SK-N-MC (cell line): ENCODE measurements at regions not wholly inside any gene's neighbourhood (a gene's known extent, or its start where the extent isn't known, plus 50 kb on each side); places are given as distances from the start of the nearest gene placed in this dataset.

ENCODE experiments used
- DNase-seq: peaks from one replicate; pipeline ENCODE4 v3.0.0-alpha.2; 2011; ENCODE audit warnings: low read depth, low spot score
- H3K27ac ChIP-seq: fragments of 200-600 bp; sonication (generic); 2 replicates; pipeline ENCODE4 v1.5.1; 2016; ENCODE audit warnings: mixed run types
- H3K36me3 ChIP-seq: fragments of 200-600 bp; sonication (generic); 2 replicates; pipeline ENCODE4 v1.6.1; 2017; ENCODE audit warnings: antibody characterized with exemption, low read length, mixed read lengths; ENCODE audit not compliant: insufficient read depth
- H3K4me3 ChIP-seq: fragments of 200-600 bp; sonication (generic); 2 replicates; pipeline ENCODE4 v1.5.1; 2016
- H3K9ac ChIP-seq: fragments of 200-600 bp; sonication (generic); 2 replicates; pipeline ENCODE4 v1.8.0; 2017; ENCODE audit warnings: mixed run types, mixed read lengths; ENCODE audit not compliant: insufficient read length
- H3K9me3 ChIP-seq: fragments of 200-600 bp; sonication (generic); 2 replicates; pipeline ENCODE4 v1.6.1; 2017; ENCODE audit warnings: low read depth, mild to moderate bottlenecking, antibody characterized with exemption, low read length, moderate library complexity, mixed read lengths
- EZH2 ChIP-seq: fragments of 200-600 bp; sonication (generic); IDR thresholded peaks from one replicate; pipeline ENCODE4 v1.6.1; 2017; ENCODE audit warnings: antibody characterized with exemption
- FOXP2 ChIP-seq: optimal IDR thresholded peaks from 2 replicates; pipeline ENCODE3; 2011; ENCODE audit warnings: mild to moderate bottlenecking, moderate library complexity; ENCODE audit not compliant: insufficient read depth; ENCODE audit errors: extremely low read length, control extremely low read depth
- POLR2AphosphoS5 ChIP-seq: IDR thresholded peaks from 2 replicates; pipeline ENCODE4 v1.6.1; 2012; ENCODE audit warnings: mild to moderate bottlenecking, low read depth, low read length, borderline replicate concordance

DNA sequence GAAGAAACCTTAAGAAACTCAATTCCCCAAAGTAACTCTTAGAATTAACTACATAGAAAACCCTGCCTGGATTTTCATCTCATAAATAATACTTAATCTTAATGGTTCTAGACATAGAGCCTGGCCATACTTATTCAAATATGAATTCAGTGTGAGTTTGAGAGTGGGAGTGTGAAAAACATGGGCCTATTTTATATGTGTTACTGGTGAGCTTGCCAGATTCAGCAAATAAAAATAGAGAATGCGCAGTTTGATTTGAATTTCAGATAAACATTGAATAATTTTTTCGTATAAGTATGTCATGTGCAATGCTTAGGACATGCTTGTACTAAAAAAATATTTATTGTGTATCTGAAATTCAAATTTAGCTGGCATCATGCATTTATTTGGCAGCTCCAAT, 473.9 kb upstream of the FZD8 start:
- Histone ChIP-seq H3K9me3 (no peaks in the 10 kb centered on the region), H3K9ac (no peak overlapping the region), H3K4me3 (0 out of 2 replicates have a peak overlapping the region, but pooled peaks have one; percentile 22), H3K27ac (0 out of 2 replicates have a peak overlapping the region, but pooled peaks have one; percentile 60), H3K36me3 (no peaks in the 10 kb centered on the region)
- no peak for TF ChIP-seq EZH2
- no peak for TF ChIP-seq FOXP2
- TF ChIP-seq POLR2AphosphoS5: no peak
- DNase-seq: no peak

DNA sequence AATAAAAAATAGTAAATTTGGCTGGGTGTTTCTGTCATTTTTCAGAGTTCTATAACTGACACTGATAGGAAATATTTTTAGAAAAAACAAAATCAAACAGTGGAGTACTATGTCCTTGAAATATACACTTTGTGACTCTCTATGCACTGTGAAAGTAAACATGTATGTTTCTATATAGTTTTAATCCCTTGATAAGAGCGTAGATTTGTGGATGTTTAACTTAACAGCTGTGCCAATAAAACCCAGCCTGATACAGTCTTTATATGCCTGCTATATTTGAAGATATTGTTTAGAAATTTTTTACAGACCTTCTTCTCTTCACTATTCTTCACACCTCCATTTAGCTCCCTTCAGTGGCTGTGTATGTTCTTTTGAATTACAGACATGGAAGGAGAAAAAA, 473.3 kb upstream of the FZD8 start:
- H3K4me3 ChIP-seq: no peak overlapping the region
- TF ChIP-seq FOXP2: no peak
- TF ChIP-seq EZH2: no peak
- no peak for TF ChIP-seq POLR2AphosphoS5
- no peaks in the 10 kb centered on the region for H3K9me3 ChIP-seq
- no peaks in the 10 kb centered on the region for H3K36me3 ChIP-seq
- no peak overlapping the region for H3K27ac ChIP-seq
- H3K9ac ChIP-seq: no peak overlapping the region
- DNase-seq: no peak

DNA sequence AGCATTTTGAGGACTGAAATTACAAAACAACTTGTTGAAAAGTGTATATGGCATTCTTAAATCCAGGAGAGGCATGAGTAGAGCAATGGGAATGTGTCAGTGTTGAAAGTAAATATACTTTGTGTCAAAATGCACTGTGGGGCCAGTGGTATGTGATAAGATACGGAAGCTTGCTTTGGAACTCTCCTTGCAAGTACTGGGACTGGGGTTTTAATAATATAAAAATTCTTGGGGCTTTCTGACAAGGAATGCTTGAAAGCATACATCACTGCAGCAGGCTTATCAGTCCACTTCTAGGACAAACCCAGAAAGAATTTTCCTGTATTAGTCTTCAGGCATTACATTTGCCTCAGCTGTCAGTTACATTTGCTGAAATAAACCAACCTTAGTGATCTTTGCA, 472.8 kb upstream of the FZD8 start:
- TF ChIP-seq EZH2 (no peak), POLR2AphosphoS5 (no peak), FOXP2 (no peak)
- Histone ChIP-seq H3K9ac (no peak overlapping the region), H3K36me3 (no peaks in the 10 kb centered on the region), H3K27ac (no peak overlapping the region), H3K4me3 (no peak overlapping the region), H3K9me3 (no peaks in the 10 kb centered on the region)
- no peak for DNase-seq

DNA sequence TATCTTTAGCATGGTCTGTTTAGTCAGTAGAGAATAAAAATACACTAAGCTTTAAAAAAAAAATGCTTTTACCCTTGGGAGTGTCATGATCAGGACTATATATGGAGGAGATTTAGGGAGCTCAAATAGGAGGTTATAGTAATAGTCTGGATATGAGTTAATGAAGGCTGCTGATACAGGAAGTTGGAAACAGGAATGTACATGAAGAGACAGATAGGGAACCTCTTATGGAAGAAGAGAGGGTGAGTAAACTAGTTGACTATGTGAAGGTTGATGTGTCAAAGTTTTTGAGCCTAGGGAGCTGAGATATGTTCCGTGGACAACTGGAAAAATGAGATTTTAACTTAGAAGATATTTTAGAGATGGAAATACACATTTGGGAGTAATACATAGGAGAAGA, 472.0 kb upstream of the FZD8 start:
- Histone ChIP-seq H3K9me3 (no peaks in the 10 kb centered on the region), H3K9ac (no peak overlapping the region), H3K4me3 (no peak overlapping the region), H3K36me3 (no peaks in the 10 kb centered on the region), H3K27ac (no peak overlapping the region)
- DNase-seq: no peak
- TF ChIP-seq POLR2AphosphoS5 (no peak), FOXP2 (no peak), EZH2 (no peak)

DNA sequence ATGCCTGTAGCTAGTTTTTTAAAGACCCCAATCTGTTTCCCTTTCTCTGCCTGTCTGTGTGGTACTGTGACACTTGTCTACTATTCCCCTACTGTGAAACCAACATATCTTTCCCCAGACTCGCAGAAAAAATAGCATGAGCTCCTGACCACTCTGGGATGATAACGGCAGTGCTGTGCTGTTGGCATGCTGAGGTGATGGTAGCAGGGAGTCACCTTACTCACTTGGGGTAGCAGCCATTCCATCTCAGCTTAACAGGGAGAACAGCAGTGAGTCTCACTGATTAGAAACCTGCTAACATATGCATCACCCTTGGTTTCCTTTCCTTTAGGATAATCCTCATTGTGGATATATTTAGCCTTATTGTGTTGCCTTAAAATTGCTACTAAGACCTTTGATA, 469.6 kb upstream of the FZD8 start:
- no peak overlapping the region for H3K4me3 ChIP-seq
- no peak overlapping the region for H3K9ac ChIP-seq
- H3K27ac ChIP-seq: no peak overlapping the region
- no peaks in the 10 kb centered on the region for H3K9me3 ChIP-seq
- DNase-seq: no peak
- no peaks in the 10 kb centered on the region for H3K36me3 ChIP-seq
- no peak for TF ChIP-seq POLR2AphosphoS5
- TF ChIP-seq EZH2: no peak
- TF ChIP-seq FOXP2: no peak

DNA sequence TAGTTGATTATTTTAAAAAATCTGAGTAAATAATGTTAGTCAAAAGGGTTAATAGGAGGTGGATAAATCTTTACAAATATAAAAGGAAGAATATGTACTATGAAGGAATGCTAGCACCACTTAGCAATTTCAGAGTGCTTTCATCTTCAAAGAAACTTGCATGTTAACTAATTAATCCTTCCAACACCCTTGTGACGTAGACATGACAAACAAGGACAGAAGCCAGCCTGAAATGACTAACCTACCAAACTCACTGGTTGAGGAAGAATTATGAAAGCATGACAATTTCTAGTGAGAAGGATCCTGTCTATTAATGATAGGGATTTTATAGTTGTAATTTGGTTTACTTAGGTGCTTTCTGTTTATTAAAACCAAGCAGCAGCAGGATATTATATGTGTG, 468.0 kb upstream of the FZD8 start:
- Histone ChIP-seq H3K27ac (no peak overlapping the region), H3K36me3 (no peaks in the 10 kb centered on the region), H3K9ac (no peak overlapping the region), H3K4me3 (no peak overlapping the region), H3K9me3 (no peaks in the 10 kb centered on the region)
- TF ChIP-seq FOXP2 (no peak), POLR2AphosphoS5 (no peak), EZH2 (no peak)
- no peak for DNase-seq

DNA sequence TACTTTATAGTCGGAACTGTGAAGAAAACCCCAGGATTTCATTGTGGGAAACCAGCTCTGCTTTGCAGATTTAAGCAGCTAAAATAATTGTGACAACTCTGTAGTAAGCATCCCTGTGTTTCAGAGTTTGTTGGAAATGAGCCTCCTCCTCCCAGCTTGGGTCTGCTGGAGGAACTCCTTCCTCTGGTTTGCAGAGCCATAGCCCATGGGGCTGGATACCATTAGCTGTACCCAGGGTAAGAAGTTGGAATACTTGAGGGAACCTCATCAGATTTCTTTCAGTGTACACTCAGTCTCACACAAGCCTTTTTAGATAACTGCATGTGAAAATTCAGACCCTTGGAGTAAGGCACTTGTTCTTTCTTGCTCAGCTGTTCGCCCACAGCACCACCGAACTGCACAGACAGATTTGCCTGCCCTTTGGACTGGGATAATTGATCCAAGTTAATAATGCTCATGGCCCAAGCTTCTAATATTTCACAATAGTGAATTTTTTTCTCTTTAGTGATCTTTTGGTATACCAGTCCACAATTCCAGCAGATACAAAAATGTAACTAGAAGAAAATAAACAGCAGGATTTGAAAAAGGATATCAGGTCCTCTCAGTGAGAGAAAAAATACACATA, 467.4 kb upstream of the FZD8 start:
- no peak overlapping the region for H3K27ac ChIP-seq
- H3K4me3 ChIP-seq: no peak overlapping the region
- no peaks in the 10 kb centered on the region for H3K9me3 ChIP-seq
- TF ChIP-seq EZH2 (no peak), FOXP2 (no peak), POLR2AphosphoS5 (no peak)
- DNase-seq: no peak
- no peak overlapping the region for H3K9ac ChIP-seq
- H3K36me3 ChIP-seq: no peaks in the 10 kb centered on the region

DNA sequence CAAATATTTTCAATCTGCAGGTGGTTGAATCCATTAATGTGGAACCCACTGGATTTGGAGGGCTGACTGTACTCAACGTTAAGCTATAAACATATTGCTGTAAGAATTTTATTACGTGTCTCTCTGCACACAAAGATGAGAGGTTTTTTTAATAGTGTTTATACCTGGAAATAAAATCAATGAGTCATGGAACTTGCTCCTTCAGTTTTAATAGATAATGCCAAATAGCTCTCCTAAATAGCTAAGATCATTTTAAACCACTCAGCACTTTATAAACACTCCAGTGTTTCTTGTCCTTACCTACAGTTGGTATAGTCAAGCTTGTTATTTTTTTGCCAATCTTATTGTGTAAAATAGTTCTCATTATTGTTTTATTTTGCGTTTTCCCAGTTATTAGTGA, 455.6 kb upstream of the FZD8 start:
- DNase-seq: no peak
- no peak overlapping the region for H3K4me3 ChIP-seq
- H3K9ac ChIP-seq: no peak overlapping the region
- no peaks in the 10 kb centered on the region for H3K36me3 ChIP-seq
- no peak for TF ChIP-seq FOXP2
- no peak for TF ChIP-seq EZH2
- TF ChIP-seq POLR2AphosphoS5: no peak
- H3K27ac ChIP-seq: no peak overlapping the region
- H3K9me3 ChIP-seq: no peaks in the 10 kb centered on the region

DNA sequence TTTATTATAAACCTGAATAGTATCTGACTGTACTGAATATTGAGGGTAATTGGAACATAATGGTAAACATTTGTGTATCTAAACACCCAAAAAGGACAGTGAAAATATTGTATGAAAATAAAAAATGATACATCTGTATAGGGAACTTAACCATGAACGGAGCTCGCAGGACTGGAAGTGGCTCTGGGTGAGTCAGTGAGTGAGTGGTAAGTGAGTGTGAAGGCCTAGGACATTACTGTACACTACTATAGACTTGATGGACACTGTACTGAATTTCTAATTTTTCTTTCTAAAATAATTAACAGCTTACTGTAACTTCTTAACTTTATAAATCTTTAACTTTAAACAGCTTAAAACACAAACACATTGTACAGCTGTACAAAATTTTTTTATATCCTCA, 454.5 kb upstream of the FZD8 start:
- TF ChIP-seq POLR2AphosphoS5: no peak
- TF ChIP-seq FOXP2: no peak
- no peaks in the 10 kb centered on the region for H3K9me3 ChIP-seq
- H3K9ac ChIP-seq: no peak overlapping the region
- no peak overlapping the region for H3K27ac ChIP-seq
- no peaks in the 10 kb centered on the region for H3K36me3 ChIP-seq
- no peak for DNase-seq
- H3K4me3 ChIP-seq: no peak overlapping the region

DNA sequence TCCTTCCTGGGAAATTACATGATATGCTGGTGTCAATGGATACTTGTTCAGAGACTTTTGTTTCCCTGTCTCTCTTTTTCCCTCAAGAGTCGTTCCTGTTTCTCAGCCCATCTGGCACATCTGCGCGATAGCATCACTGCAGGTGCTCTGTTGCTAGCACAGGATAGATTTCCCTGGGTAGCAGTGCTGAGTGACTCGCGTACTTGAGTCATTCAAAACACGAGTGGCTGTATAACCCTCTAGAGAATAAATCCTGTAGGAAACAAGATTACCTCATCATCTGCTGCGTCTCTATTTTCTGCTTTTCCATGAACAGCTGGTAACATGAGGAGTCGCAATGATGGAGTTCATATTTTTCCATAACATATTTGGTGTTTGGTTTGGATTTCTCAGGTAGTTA, 452.0 kb upstream of the FZD8 start:
- Histone ChIP-seq H3K36me3 (no peaks in the 10 kb centered on the region), H3K27ac (no peak overlapping the region), H3K4me3 (no peak overlapping the region), H3K9ac (no peak overlapping the region), H3K9me3 (no peaks in the 10 kb centered on the region)
- DNase-seq: no peak
- TF ChIP-seq EZH2 (no peak), FOXP2 (no peak)
